ENCODE measurements at regions not wholly inside any gene's neighbourhood (a gene's known extent, or its start where the extent isn't known, plus 50 kb on each side); places are given as distances from the start of the nearest gene placed in this dataset.

GRCh38 chr18:8491516-8491915 lies 117.7 kb upstream of the RAB12 start:
- TF ChIP-seq CTCF (IDR thresholded peaks at IDR 0.05), result no peak
- TF ChIP-seq POLR2A (IDR thresholded peaks at IDR 0.05), result no peak
- no peak for TF ChIP-seq EP300 (IDR thresholded peaks at IDR 0.05)
